ENCODE measurements at regions not wholly inside any gene's neighbourhood (a gene's known extent, or its start where the extent isn't known, plus 50 kb on each side); places are given as distances from the start of the nearest gene placed in this dataset.
"Not testable (repeated sequence)": the region's sequence is repeated elsewhere in the genome, so short reads cannot be mapped to it uniquely, and the experiment has no call there.

GRCh38 chr7:113784956-113785355 is 133.9 kb downstream of the PPP1R3A start:
- no peak for FAIRE-seq

GRCh38 chr7:113784316-113784715 is 134.5 kb downstream of the PPP1R3A start:
- no peak for FAIRE-seq
- no peak for DNase-seq (ENCODE audit: low spot score in 2 of 2)

More at GRCh38 chr7:113784956-113785355, 133.9 kb downstream of the PPP1R3A start:
- DNase-seq (ENCODE audit: low spot score in 2 of 2) = no peak

- no peak for FAIRE-seq
Observed at GRCh38 chr7:113783403-113783802, 135.4 kb downstream of the PPP1R3A start.

GRCh38 chr7:113775804-113776203 is 143.0 kb downstream of the PPP1R3A start:
- DNase-seq (ENCODE audit: low spot score in 2 of 2) = no peak
- no peak for FAIRE-seq

More at GRCh38 chr7:113783403-113783802, 135.4 kb downstream of the PPP1R3A start:
- DNase-seq (ENCODE audit: low spot score in 2 of 2) = no peak

- FAIRE-seq = no peak
- no peak for DNase-seq (ENCODE audit: low spot score in 2 of 2)
Observed at GRCh38 chr7:113775401-113775800, 143.4 kb downstream of the PPP1R3A start.

GRCh38 chr7:113774182-113774807 is 144.5 kb downstream of the PPP1R3A start:
- DNase-seq (ENCODE audit: low spot score in 2 of 2) (peak in 1 of 2 donors; percentile 17), FAIRE-seq (peak; percentile 21)

- FAIRE-seq (no peak), DNase-seq (ENCODE audit: low spot score in 2 of 2) (no peak)
Observed at GRCh38 chr7:113770146-113770738, 148.6 kb downstream of the PPP1R3A start.

- no peak for FAIRE-seq
- DNase-seq (ENCODE audit: low spot score in 2 of 2) = no peak
Observed at GRCh38 chr7:113768387-113768786, 150.4 kb downstream of the PPP1R3A start.

GRCh38 chr7:113764401-113765035 is 154.3 kb downstream of the PPP1R3A start:
- DNase-seq (ENCODE audit: low spot score in 2 of 2) (no peak), FAIRE-seq (no peak)

- DNase-seq (ENCODE audit: low spot score in 2 of 2) = no peak
- FAIRE-seq = no peak
Observed at GRCh38 chr7:113763226-113763625, 155.6 kb downstream of the PPP1R3A start.

GRCh38 chr7:113756250-113756649 is 162.6 kb downstream of the PPP1R3A start:
- FAIRE-seq (no peak), DNase-seq (ENCODE audit: low spot score in 2 of 2) (no peak)

- no peak for DNase-seq (ENCODE audit: low spot score in 2 of 2)
- FAIRE-seq = no peak
Observed at GRCh38 chr7:113752689-113753088, 166.1 kb downstream of the PPP1R3A start.

GRCh38 chr7:113752289-113752688 is 166.5 kb downstream of the PPP1R3A start:
- DNase-seq (ENCODE audit: low spot score in 2 of 2) = no peak
- no peak for FAIRE-seq

GRCh38 chr7:113751547-113751946 is 167.3 kb downstream of the PPP1R3A start:
- FAIRE-seq (no peak), DNase-seq (ENCODE audit: low spot score in 2 of 2) (no peak)

- not testable (repeated sequence) for DNase-seq (ENCODE audit: low spot score in 2 of 2); FAIRE-seq
Observed at GRCh38 chr7:113748385-113748784, 170.4 kb downstream of the PPP1R3A start.

GRCh38 chr7:113742946-113743431 is 175.8 kb downstream of the PPP1R3A start:
- DNase-seq (ENCODE audit: low spot score in 2 of 2); FAIRE-seq: not testable (repeated sequence)

GRCh38 chr7:113742377-113742776 is 176.4 kb downstream of the PPP1R3A start:
- FAIRE-seq (no peak), DNase-seq (ENCODE audit: low spot score in 2 of 2) (no peak)

- FAIRE-seq = no peak
Observed at GRCh38 chr7:113731571-113731970, 187.2 kb downstream of the PPP1R3A start.

GRCh38 chr7:113730309-113730955 is 188.4 kb downstream of the PPP1R3A start:
- DNase-seq (ENCODE audit: low spot score in 2 of 2) = no peak
- FAIRE-seq = no peak

More at GRCh38 chr7:113731571-113731970, 187.2 kb downstream of the PPP1R3A start:
- no peak for DNase-seq (ENCODE audit: low spot score in 2 of 2)

GRCh38 chr7:113727486-113727885 is 191.3 kb downstream of the PPP1R3A start:
- no peak for FAIRE-seq
- DNase-seq (ENCODE audit: low spot score in 2 of 2) = no peak

GRCh38 chr7:113722006-113722405 is 196.8 kb downstream of the PPP1R3A start:
- FAIRE-seq (no peak), DNase-seq (ENCODE audit: low spot score in 2 of 2) (no peak)

Measured in frontal cortex (tissue), 3 donors.